ENCODE measurements at regions not wholly inside any gene's neighbourhood (a gene's known extent, or its start where the extent isn't known, plus 50 kb on each side); places are given as distances from the start of the nearest gene placed in this dataset.

- H3K27ac Mint-ChIP-seq = no peak overlapping the region
- Histone ChIP-seq H4K20me1 (ENCODE audit: control insufficient read depth, insufficient read depth, insufficient read length) (no peaks in the 10 kb centered on the region), H3K56ac (ENCODE audit: insufficient read length, low read depth, low read length) (no peak overlapping the region), H3K9ac (ENCODE audit: extremely low read depth, insufficient read length, low read length) (no peak overlapping the region), H3K4ac (ENCODE audit: low read depth, low read length) (no peak overlapping the region), H4K5ac (ENCODE audit: insufficient read length, low read depth, low read length) (no peak overlapping the region), H4K8ac (replicated peaks; ENCODE audit: insufficient read length, low read depth, low read length) (no peak overlapping the region), H2AK5ac (ENCODE audit: insufficient read length, low read length) (no peak overlapping the region), H2AFZ (ENCODE audit: low read length) (no peak overlapping the region), H3K4me1 (ENCODE audit: insufficient read depth, low read length) (no peaks in the 10 kb centered on the region), H2BK12ac (ENCODE audit: insufficient read length, low read depth, low read length) (no peak overlapping the region), H3K27me3 (ENCODE audit: insufficient read depth, low read length) (no peaks in the 10 kb centered on the region; the same call in 1 of the 2 replicates), H2BK20ac (ENCODE audit: low read depth, low read length, poor library complexity, severe bottlenecking) (no peak overlapping the region), H2BK15ac (ENCODE audit: low read depth, low read length) (no peak overlapping the region), H3K79me1 (ENCODE audit: insufficient read depth, low read depth, low read length, poor library complexity, severe bottlenecking) (no peaks in the 10 kb centered on the region), H3K18ac (ENCODE audit: insufficient read length, low read depth, low read length) (no peak overlapping the region), H3K14ac (ENCODE audit: insufficient read depth, low read length) (no peak overlapping the region), H3K79me2 (ENCODE audit: insufficient read depth, low read length) (no peaks in the 10 kb centered on the region), H4K91ac (ENCODE audit: insufficient read length, low read depth, low read length) (no peak overlapping the region), H2BK5ac (ENCODE audit: insufficient read length, low read length) (no peak overlapping the region), H3T11ph (ENCODE audit: low read length) (no peak overlapping the region), H3K9me3 (ENCODE audit: control insufficient read depth, low read depth, low read length) (no peaks in the 10 kb centered on the region), H3K27ac (ENCODE audit: insufficient read length, low read depth, low read length) (no peak overlapping the region), H3K23ac (ENCODE audit: insufficient read length, low read depth, low read length) (no peak overlapping the region), H3K23me2 (ENCODE audit: insufficient read length, low read depth, low read length, poor library complexity, severe bottlenecking) (no peaks in the 10 kb centered on the region), H3K4me2 (ENCODE audit: insufficient read depth, insufficient read length, low read length) (no peak overlapping the region), H2BK120ac (ENCODE audit: low read depth, low read length, poor library complexity, severe bottlenecking) (no peak overlapping the region)
- no CpG with 5 or more reads among the region's 3 CpGs for WGBS (ENCODE audit: extremely low coverage, insufficient read length, low lambda C conversion rate)
- peaks cover 0 to 4% of the 10 kb centered on the region in 2 experiments; a peak in 3 of 4 replicates for H3K4me1 Mint-ChIP-seq
- H3K36me3 Mint-ChIP-seq (ENCODE audit: insufficient read depth in 1 of 3, low read depth in 3 of 3) = 0 out of 7 replicates have a peak, but pooled peaks cover 0 to 4% (median 0%) of the 10 kb centered on the region in 3 experiments
- TF ChIP-seq CTCF (conservative IDR thresholded peaks at IDR 0.05) = no peak
- DNase-seq = no peak
- peaks cover 0 to 2% of the 10 kb centered on the region in 2 experiments; a peak in 2 of 5 replicates for H3K9me3 Mint-ChIP-seq
- H3K4me3 Mint-ChIP-seq = no peak overlapping the region
- no peaks in the 10 kb centered on the region for H3K27me3 Mint-ChIP-seq (ENCODE audit: low read depth)
These were observed 302.1 kb downstream of the CYRIA start for GRCh38 chr2:16363581-16363980.

All from H9 (cell line).